Muscle layer of colon (tissue), 2 donors: ENCODE measurements at regions not wholly inside any gene's neighbourhood (a gene's known extent, or its start where the extent isn't known, plus 50 kb on each side); places are given as distances from the start of the nearest gene placed in this dataset.

Experiments used
- H3K27ac ChIP-seq: one replicate; pipeline ENCODE4 v1.7.0; 2013; ENCODE audit warnings: low read depth, mild to moderate bottlenecking, low read length, moderate library complexity
- H3K27me3 ChIP-seq, 2 donors: one replicate each; pipeline ENCODE4 v1.7.0; 2013; ENCODE audit warnings: low read length in 2 of 2, mild to moderate bottlenecking in 2 of 2; ENCODE audit not compliant: insufficient read depth in 2 of 2, control insufficient read depth in 1 of 2
- H3K36me3 ChIP-seq: one replicate; pipeline ENCODE4 v1.7.0; 2013; ENCODE audit warnings: mild to moderate bottlenecking, low read length; ENCODE audit not compliant: insufficient read depth
- H3K4me1 ChIP-seq: one replicate; pipeline ENCODE4 v1.7.0; 2013; ENCODE audit warnings: mild to moderate bottlenecking, low read length; ENCODE audit not compliant: insufficient read depth
- H3K4me3 ChIP-seq, 2 donors: one replicate each; pipeline ENCODE4 v1.7.0; 2013; ENCODE audit warnings: low read length in 2 of 2, low read depth in 1 of 2, mild to moderate bottlenecking in 1 of 2, moderate library complexity in 1 of 2
- H3K9ac ChIP-seq: one replicate; pipeline ENCODE4 v1.7.0; 2013; ENCODE audit warnings: low read length
- H3K9me3 ChIP-seq: one replicate; pipeline ENCODE4 v1.7.0; 2013; ENCODE audit warnings: mild to moderate bottlenecking, low read length
- donor health status: abdominal sarcoma.
- donor health status: Adenocarcinoma of cecum.

GRCh38 chr18:56511996-56512395, 126.4 kb downstream of the TXNL1 start:
- Histone ChIP-seq H3K9me3 (no peaks in the 10 kb centered on the region), H3K27ac (no peak overlapping the region), H3K9ac (no peak overlapping the region), H3K36me3 (no peaks in the 10 kb centered on the region), H3K4me1 (no peaks in the 10 kb centered on the region), H3K4me3 (no peak overlapping the region), H3K27me3 (no peaks in the 10 kb centered on the region)

DNA sequence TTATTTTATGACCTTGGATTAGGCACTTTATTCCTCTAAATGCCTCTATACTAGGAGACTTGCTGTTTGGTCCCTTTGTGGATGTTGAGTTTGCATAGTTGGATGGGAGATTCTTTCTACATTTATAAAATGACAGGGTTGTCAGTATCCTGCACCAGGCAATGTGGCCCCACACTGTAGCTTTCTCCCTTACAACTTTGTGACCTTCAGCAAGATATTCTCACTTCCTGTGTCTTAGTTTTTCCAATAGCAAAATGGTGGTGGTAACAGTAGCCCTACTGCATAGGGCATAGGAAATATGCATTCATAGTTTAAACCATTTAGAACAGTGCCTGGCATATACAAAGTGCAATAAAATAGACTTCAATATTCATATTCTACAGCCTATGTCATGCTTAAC, 128.3 kb downstream of the TXNL1 start:
- no peaks in the 10 kb centered on the region for H3K27me3 ChIP-seq
- no peaks in the 10 kb centered on the region for H3K9me3 ChIP-seq
- H3K4me3 ChIP-seq, result no peak overlapping the region
- no peak overlapping the region for H3K27ac ChIP-seq
- no peaks in the 10 kb centered on the region for H3K36me3 ChIP-seq
- H3K9ac ChIP-seq, result no peak overlapping the region
- H3K4me1 ChIP-seq, result no peaks in the 10 kb centered on the region

DNA sequence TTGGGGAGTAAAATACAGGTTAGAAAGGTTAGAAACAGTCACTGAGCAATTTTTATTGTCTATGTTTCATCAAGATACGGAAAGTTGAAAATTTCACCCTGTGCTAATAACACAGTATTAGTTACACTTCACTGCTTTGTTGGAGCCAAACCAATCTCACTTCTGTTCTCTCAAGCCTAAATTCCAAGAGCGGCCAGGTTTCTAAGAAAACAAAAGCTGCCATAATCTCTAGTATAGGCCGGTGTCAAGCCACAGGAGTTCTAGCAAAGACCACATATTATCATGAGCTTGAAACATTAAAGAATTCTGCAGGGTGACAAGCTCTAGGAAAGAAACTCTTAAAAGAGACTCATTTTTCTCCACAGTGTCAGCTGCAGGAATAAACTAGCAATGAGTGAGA, 128.7 kb downstream of the TXNL1 start:
- no peaks in the 10 kb centered on the region for H3K27me3 ChIP-seq
- no peaks in the 10 kb centered on the region for H3K36me3 ChIP-seq
- H3K4me1 ChIP-seq, result no peaks in the 10 kb centered on the region
- H3K9me3 ChIP-seq, result no peaks in the 10 kb centered on the region
- H3K9ac ChIP-seq, result no peak overlapping the region
- H3K4me3 ChIP-seq, result no peak overlapping the region
- no peak overlapping the region for H3K27ac ChIP-seq

DNA sequence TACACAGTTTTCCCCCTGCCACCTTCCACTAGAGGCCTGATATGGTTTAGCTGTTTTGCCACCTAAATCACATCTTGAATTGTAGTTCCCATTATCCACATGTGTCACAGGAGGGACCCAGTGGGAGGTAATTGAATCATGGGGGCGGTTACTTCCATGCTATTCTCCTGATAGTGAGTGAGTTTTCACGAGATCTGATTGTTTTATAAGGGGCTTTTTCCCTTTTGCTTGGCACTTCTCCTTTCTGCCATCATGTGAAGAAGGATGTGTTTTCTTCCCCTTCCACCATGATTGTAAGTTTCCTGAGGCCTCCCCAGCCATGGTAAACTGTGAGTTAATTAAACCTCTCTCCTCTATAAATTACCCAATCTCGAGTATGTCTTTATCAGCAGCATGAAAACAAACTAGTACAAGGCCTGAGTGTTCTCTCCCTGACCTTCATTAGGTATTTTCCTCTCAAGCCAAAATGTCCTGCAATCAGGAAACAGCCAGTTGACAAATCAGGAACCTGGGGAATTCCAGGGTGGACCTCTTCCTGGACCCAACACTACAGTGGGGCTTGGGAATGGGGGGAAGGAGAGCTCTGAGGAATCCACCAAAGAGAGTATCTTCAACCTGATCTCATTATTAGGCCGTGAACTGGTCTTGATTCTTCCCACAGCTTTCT, 129.9 kb downstream of the TXNL1 start:
- H3K36me3 ChIP-seq, result no peaks in the 10 kb centered on the region
- no peak overlapping the region for H3K9ac ChIP-seq
- H3K27ac ChIP-seq, result no peak overlapping the region
- H3K4me3 ChIP-seq, result no peak overlapping the region
- no peaks in the 10 kb centered on the region for H3K27me3 ChIP-seq
- no peaks in the 10 kb centered on the region for H3K4me1 ChIP-seq
- no peaks in the 10 kb centered on the region for H3K9me3 ChIP-seq

DNA sequence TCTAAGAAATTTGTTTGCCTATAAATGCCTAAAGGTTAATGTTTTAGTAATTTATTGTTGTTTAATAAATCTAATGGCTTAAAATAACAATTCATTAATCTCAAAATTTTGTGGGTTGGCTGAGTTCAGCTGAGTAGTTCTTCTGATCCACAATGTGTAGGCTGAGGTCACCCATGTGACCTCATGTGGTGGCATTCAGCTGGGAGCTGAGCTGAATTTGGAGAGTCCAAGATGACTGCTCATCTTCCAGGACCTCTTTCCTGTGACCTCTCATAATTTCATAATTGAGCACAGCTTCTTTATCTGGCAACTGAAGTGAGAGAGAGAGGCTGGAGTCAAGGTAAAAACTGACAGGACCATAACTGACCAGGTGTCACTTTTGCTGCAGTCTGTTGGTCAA, 132.4 kb downstream of the TXNL1 start:
- Histone ChIP-seq H3K9me3 (no peaks in the 10 kb centered on the region), H3K4me3 (no peak overlapping the region), H3K36me3 (no peaks in the 10 kb centered on the region), H3K27ac (no peak overlapping the region), H3K9ac (no peak overlapping the region), H3K4me1 (no peaks in the 10 kb centered on the region), H3K27me3 (no peaks in the 10 kb centered on the region)

DNA sequence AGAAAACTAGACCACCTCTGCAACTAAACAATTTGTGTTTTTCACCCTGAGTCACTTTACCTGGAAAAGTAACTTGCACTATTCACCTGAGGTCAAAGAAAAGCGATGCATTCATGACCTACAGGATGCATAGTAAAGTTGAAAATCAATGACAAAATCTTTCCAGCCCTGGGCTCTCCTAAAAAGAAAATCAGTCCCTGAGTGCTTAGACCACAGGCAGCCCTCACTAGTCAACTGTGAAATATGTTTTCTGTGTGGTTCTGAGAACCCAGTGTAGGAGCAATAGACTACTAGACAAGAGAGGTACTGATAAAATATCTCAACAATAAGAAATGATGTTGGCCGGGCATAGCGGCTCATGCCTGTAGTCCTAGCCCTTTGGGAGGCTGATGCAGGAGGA, 133.1 kb downstream of the TXNL1 start:
- Histone ChIP-seq H3K9me3 (no peaks in the 10 kb centered on the region), H3K27me3 (no peaks in the 10 kb centered on the region), H3K4me3 (no peak overlapping the region), H3K36me3 (no peaks in the 10 kb centered on the region), H3K9ac (no peak overlapping the region), H3K27ac (no peak overlapping the region), H3K4me1 (no peaks in the 10 kb centered on the region)

DNA sequence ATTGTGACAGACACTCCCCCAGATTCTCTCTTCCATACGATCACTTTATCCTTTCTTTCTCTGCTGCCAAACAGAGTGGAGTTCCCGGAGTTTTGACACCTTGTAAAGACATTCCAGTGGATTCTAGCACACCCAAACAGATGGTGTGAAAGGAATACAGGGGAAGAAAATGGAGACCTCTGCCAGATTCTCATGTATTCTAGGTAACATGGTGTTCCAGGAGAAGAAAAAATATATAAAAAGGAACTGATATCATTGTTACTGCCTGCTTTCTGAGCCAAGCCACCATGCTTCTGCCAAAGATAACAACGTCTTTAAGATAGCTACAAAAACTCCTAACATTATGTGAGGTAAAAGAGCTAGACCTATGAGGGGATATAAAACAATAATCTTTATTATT, 136.5 kb downstream of the TXNL1 start:
- H3K9me3 ChIP-seq, result no peaks in the 10 kb centered on the region
- no peak overlapping the region for H3K27ac ChIP-seq
- H3K27me3 ChIP-seq, result no peaks in the 10 kb centered on the region
- no peaks in the 10 kb centered on the region for H3K4me1 ChIP-seq
- H3K4me3 ChIP-seq, result no peak overlapping the region
- no peak overlapping the region for H3K9ac ChIP-seq
- H3K36me3 ChIP-seq, result no peaks in the 10 kb centered on the region

DNA sequence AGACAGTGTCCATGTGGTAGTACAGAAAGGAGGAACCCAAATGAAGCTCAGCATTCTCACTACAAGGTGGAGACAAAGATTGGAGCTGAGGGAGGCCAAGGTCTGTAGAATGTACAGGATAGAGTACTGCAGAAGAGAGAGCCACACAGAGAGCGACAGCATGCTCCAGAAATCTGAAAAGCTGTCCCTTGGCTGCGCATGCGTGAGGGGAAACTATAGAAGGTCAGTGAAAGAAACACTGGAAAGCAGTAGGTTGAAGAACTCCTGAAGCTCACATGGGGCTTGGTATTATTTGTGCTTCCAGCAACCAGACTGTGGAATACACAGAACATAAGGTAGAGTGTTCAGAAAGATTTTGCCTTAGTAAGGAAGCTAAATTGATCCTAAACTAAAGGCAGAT, 142.5 kb downstream of the TXNL1 start:
- no peaks in the 10 kb centered on the region for H3K9me3 ChIP-seq
- H3K27me3 ChIP-seq, result no peaks in the 10 kb centered on the region
- no peak overlapping the region for H3K4me3 ChIP-seq
- H3K4me1 ChIP-seq, result no peaks in the 10 kb centered on the region
- no peak overlapping the region for H3K9ac ChIP-seq
- no peak overlapping the region for H3K27ac ChIP-seq
- no peaks in the 10 kb centered on the region for H3K36me3 ChIP-seq

- Histone ChIP-seq H3K27ac (no peak overlapping the region), H3K9ac (no peak overlapping the region), H3K4me1 (no peaks in the 10 kb centered on the region), H3K27me3 (no peaks in the 10 kb centered on the region), H3K4me3 (no peak overlapping the region), H3K36me3 (no peaks in the 10 kb centered on the region), H3K9me3 (no peaks in the 10 kb centered on the region)
These were observed 144.9 kb downstream of the TXNL1 start for GRCh38 chr18:56493531-56493930.

GRCh38 chr18:56492136-56492535, 146.3 kb downstream of the TXNL1 start:
- no peak overlapping the region for H3K4me3 ChIP-seq

GRCh38 chr18:56490942-56491341, 147.4 kb downstream of the TXNL1 start:
- Histone ChIP-seq H3K9ac (no peak overlapping the region), H3K4me3 (no peak overlapping the region), H3K4me1 (no peaks in the 10 kb centered on the region), H3K36me3 (no peaks in the 10 kb centered on the region), H3K27me3 (no peaks in the 10 kb centered on the region), H3K9me3 (no peaks in the 10 kb centered on the region), H3K27ac (no peak overlapping the region)

More at GRCh38 chr18:56492136-56492535, 146.3 kb downstream of the TXNL1 start:
- Histone ChIP-seq H3K27me3 (no peaks in the 10 kb centered on the region), H3K27ac (no peak overlapping the region), H3K36me3 (no peaks in the 10 kb centered on the region), H3K9ac (no peak overlapping the region), H3K4me1 (no peaks in the 10 kb centered on the region), H3K9me3 (no peaks in the 10 kb centered on the region)

- Histone ChIP-seq H3K9me3 (no peaks in the 10 kb centered on the region), H3K9ac (no peak overlapping the region), H3K4me1 (no peaks in the 10 kb centered on the region), H3K27me3 (no peaks in the 10 kb centered on the region), H3K27ac (no peak overlapping the region), H3K36me3 (no peaks in the 10 kb centered on the region), H3K4me3 (no peak overlapping the region)
These were observed 148.5 kb downstream of the TXNL1 start for GRCh38 chr18:56489893-56490292.
